NCI-H748 (cell line): ENCODE measurements at regions not wholly inside any gene's neighbourhood (a gene's known extent, or its start where the extent isn't known, plus 50 kb on each side); places are given as distances from the start of the nearest gene placed in this dataset.
A peak's percentile ranks its signal among the peaks of the same experiment; 100 is the strongest.
"Not testable (repeated sequence)": the region's sequence is repeated elsewhere in the genome, so short reads cannot be mapped to it uniquely, and the experiment has no call there.

ENCODE experiments used
- DNase-seq: peaks from one replicate; lab custom pipeline; 2025; ENCODE audit not compliant: unreplicated experiment; lab: John Stamatoyannopoulos, UW

DNA sequence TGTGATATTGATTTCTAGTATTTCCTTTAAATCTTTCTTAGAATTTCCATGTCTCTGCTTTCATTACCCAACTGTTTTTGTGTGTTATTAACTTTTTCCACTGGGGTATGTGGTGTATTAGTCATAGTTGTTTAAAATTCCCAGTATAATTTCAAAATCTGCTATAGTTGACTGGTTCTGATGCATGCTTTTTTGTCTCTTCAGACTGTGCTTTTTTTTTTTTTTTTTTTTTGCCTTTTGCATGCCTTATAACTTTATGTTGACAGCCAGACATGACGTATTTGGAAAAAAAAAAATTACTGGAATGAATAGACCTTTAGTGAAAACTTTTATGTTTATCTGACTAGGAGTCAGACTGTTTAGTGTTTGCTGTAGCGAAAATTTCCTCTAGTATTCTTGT lies 580.4 kb downstream of the ANKRD50 start:
- DNase-seq = no peak

DNA sequence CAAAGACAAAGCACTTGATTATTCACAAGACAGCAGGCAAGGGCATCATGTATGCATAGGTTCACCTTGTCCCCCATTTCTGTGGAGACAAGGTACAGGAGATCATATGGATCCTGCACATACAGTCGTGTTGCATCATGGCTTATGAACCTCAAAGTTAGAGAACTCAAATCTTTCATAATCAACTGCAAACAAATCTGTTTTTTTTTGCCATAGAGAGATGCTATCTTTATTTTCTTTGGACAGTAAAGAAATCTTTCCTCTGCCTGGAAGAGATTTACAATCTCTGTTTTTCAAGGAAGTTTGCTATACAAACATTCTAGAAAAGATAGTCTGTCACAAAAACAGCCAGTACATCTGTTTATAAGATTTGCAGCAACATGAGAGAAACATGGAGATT lies 578.8 kb downstream of the ANKRD50 start:
- no peak for DNase-seq

DNA sequence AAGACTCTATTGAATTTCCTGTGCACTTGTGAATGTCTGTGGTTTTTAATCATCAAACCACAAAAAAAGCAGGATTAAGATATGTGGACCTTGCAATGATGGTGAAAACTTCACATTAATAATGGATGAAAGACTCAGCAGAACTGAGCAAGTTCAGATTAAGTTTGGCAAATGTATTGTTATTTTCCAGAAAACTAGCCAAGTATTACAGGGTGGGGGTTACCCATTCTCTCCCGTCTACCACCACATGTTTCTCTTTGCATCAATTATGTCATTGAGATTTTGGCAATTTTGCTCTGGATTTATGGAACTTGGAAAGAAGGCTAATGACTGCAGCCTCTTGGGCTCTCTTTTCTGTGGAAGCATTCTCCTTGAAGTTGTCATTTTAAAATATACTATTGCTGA lies 577.1 kb downstream of the ANKRD50 start:
- DNase-seq = no peak

DNA sequence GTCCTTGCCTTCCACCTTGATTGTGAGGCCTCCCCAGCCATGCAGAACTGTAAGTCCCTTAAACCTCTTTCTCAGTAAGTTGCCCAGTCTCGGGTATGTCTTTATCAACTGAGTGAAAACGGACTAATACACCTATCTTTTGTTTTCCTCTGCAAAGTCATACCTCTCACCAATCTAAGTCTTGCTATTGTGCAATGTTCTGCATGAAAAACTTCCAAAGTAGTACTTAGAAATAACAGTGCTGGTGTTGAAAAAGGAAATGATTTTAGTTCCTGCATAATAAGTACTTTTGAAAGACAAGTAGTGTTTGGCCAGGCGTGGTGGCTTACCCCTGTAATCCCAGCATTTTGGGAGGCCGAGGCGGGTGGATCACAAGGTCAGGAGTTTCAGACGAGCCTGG lies 573.5 kb downstream of the ANKRD50 start:
- no peak for DNase-seq

DNA sequence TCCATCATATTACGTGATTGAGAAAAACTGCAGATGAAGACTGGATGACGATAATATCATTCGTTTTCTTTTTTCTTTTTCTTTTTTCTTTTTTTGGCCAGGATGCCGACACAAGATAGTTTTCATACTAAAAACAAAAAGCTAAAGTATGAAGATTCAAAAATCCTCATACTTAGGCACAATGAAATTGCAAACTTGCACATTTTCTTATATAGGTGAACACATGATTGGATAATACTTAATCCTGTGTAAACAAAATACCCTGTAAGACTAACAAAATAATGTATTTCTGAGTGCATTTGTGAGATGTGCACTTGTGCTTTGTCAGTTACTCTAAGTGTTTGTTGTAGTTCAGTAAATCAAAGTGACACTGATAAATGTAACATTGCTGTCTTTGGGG lies 568.9 kb downstream of the ANKRD50 start:
- DNase-seq = peak; percentile 19

DNA sequence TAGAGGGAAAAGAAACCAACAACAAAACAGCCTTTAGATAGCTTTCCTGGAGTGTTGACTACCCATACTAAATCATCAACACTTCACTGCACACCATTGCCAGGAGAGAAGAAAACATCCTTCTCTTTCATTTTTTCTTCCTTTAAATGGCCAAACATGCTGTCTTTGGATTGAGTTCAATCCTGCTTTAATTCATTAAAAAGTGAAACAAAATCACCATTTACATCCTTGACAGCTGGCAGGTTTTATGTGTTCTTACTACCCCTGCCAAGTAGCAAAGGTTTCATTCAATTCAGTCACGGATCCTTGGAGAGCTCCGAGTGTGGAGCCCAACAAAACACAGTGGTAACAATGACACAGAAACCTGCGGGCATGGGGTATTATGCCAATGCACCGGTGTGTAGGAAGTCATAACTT lies 568.3 kb downstream of the ANKRD50 start:
- peak; percentile 53 for DNase-seq

DNA sequence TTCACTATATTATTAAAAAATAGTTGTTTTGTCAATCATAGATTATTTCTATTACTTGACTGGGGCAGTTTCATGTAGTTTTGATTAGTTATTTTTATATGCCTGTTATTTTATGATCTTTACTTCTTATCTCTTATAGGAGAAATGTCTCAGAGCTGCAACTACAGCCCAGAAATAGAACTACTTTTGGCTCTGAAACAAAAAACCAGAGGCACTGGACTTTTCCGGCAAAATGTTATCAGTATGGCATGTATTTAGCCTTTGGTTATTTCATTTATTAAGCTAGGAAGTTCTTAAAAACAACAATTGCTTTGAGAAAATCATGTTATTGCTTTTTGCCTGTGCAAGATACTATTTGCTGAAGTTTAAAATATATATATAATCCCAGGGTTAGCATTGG lies 566.5 kb downstream of the ANKRD50 start:
- DNase-seq = no peak

DNA sequence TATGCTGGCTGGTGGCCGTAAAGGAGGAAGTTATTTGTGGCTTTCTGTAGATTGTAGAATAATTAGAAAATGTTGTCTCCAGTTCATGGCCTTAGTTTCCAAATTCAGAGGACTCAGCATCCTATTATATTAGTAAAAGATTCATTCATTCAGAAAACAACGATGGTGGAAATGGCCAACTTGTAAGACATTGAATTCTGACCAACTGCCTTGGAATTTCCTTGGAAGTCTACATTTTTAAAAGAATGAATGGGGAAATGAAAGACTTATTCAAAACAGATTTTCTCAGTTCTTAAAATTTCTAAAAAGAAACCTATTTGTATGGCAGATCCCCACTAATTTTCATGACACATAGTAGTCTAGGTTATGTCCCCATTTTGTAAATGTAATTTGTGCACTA lies 561.5 kb downstream of the ANKRD50 start:
- no peak for DNase-seq

DNA sequence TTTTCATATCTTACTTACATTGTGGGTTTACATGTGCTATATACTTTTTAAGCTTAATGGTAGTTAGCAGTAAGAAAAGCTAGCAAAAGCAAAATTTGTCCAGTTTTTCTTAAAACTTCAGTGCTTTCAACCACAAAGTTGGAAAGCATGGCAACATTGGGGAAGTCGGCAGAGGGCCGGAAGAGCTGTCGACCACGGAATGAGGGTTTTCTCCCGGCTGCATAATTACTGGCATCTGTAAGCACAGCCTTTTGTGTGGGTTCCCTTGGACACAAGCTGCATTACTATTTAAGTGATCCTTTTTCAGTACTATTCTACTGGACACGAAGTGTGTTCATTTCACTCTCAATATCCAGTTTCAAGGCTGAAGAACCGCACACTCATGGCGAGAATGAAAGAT lies 560.4 kb downstream of the ANKRD50 start:
- DNase-seq = peak; percentile 58

DNA sequence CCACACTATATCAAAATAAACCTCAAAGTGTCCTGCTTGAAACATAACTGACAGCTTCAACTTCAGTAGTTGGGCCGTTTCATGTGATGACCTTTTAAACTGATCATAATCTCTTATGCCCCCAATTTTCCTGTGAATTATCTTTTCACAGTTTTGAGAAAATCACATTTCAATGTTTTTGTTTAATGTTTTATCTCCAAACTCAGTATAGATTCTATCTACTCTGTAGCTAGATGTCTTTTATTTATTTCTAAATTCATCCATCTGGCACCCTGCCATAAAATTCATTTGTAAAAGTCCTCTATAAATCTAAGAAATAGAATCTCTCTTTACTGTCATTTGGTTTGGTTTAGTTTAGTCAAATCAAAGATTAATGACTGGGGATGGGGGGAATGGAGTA lies 557.3 kb downstream of the ANKRD50 start:
- no peak for DNase-seq

DNA sequence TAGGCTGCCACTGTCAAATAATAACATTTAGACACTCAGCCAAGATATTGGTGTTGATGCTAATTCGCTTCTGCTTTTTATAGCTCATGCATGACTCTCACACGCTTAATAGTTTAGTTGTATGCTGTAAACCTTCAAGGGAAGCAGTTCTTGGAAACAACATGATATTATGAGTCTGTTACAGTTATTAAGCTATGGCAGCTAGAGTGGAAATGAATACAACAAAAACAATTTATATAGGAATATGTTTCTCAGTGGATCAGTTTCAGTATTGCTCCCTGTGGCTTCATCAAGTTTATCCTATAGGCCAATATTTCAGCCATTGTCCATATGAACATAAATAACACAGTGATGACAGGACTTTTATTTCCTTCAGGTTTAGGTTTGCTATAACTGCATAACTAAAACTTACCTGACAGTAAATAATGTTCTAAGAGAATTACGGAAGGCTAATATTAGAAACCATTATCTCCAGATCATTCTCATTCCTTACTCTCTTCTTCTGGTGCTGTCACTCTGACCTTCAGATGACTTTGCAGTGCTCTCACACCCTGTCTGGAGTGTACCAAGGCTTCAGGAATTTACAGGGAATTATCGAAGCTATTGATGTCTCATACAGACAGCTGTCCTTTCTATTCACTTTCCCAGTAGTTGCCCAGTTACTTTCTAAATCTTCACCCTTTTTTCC lies 555.0 kb downstream of the ANKRD50 start:
- DNase-seq = no peak

DNA sequence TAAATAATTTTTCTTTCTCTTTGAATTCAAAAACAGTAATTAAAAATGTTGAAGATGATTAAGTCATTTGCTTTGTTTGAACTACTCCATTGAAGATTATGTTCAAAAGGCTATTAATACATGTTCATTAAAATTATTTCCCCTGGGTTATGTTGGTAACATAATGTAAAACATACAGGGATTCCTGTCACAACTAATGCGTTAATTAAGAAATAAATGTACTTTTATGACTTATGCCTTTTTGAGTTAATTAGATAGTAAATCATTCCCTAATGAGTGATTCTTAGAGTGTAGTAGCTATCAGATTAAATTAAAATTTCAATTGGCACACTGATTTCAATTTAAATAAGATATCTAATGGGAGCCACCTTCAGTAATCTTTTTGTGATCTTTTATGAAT lies 549.1 kb downstream of the ANKRD50 start:
- DNase-seq = no peak

DNA sequence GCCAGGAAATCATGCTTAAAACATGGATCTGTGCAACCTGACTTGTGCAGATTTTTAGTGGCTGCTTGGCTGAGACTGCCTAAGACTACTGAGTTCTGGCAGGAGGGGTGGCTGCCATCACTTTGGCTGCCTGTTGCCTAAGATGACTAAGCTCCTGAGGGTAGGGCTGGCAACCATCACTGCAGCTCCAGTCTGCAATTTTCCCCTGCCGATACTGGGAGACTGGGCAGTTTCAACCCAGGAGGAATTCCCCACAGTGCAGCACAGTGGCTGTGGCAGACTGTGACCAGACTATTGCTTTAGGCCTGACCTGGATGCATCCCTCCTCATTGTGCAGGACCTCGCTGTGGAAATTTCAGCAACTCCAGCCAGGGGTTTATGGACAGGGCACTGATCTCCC lies 544.9 kb downstream of the ANKRD50 start:
- DNase-seq = no peak

DNA sequence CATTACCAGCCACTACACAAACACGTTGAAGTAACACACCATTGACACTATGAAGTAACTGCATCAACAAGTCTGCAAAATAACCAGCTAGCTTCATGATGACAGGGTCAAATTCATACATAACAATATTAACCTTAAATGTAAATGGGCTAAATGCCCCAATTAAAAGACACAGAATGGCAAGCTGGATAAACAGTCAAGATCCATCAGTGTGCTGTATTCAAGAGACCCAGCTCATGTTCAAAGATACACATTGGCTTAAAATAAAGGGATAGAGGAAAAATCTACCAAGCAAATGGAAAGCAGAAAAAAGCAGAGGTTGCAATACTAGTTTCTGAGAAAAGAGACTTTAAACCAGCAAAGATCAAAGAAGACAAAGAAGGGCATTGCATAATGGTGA lies 543.0 kb downstream of the ANKRD50 start:
- not testable (repeated sequence) for DNase-seq

DNA sequence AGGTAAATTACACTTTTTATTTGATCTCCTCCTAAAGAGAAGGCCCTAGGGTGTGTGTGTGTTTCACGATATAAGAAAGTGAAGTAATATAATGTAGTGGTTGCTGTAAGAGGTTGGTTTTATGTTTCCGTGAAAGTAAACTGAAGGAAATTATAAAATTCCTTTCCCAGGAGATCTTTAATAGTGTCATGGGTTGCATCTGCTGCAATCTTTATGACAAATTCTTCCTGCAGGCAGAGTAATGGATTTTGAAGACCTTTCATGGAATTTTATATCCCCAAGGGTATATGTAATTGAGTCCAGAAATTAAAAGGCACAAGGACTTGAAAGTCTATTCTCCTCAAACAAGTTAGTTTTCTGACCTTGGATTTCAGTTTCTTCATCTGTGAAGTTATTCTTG lies 538.6 kb downstream of the ANKRD50 start:
- DNase-seq = no peak

DNA sequence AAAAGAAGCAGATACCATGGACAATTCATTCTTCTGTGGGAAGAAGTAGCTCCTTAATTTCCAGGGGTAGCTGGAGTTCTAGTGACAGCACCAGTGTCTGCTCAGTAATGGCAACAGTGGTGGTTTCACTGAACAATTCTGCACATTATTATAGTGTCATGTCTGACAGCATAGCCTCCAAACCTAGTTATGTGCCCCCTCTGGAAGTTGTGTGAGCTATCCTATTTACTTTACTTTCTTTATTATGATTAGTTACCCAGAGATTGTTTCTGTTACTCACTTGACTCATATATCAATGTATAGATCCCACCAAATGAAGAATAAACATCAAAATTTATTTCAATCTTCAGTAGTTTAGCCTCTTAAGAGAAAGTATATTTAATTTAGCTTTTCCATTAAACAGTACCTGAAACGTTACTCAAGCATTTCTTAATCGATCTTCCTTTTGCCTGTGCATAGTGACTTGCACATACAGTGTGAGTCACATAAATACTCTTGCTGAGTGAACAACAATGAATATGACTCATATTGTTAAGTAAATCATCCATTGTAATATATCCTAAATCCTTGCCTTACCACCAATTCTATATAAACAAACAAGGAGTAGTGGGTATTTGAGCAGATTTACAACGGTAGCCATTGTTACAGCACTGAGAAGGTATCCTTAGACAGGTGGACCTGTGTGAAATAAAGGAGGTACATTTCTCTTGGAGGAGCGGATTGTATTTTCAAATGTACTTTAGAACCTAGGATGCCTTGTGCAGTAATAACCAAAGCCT lies 534.7 kb downstream of the ANKRD50 start:
- no peak for DNase-seq

DNA sequence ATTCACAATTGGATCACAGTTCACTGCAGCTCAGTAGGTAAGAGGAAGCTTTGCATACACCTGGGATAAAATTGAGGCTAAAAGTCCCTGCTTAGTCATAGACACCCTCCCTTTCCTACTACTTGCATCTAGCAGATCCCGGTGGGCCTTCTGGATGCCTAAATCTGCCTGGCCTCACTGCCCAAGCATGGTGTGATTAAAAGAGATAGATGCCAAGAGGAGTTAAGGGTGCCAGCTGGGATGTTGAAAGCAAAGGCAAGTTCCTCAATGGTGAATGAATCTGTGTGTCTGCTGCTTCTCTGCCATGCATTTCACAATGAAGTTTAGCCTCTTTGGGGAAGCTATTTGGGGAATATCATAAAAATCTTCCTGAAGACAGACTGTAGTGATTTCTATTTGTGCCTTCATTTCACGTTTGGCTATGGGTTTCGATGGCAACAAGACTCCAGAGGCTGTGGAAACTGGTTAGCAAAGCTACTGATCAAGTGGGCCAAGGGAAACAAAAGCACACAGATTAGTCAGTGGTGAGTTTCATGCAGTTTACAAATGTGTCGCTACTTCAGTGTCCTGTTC lies 534.0 kb downstream of the ANKRD50 start:
- DNase-seq = no peak

DNA sequence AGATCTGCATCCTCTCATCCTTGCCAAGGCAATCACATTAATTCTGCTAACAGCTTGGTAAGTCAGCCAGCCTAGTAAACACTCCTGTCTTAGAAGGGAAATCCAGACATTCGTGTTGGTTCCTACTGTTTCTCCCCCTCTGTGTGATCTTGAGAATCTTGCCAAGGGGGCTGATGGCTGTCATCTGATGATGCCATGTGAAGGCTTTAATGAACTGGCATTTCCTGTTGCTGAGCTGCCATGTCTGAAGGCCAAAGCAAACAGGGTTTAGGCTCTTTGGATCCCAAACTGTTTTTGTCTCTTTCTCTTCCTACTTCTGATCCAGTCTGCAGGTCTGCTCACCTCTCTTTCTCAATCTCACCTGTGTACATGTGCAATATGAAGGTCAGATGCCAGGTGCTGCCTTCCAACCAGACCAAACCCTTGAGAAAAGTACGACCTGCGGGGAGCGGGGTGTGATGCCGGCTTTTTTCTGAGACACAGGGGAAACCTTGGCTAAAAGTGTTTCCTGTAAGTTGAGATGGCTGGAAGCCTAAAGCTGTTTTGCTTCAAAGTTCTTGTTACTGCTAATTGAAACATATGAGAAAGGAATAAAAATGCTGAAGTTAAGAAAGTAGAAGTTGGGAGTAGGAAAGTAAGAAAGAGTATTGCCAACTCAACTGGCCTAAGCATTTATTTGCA lies 532.9 kb downstream of the ANKRD50 start:
- DNase-seq = no peak

DNA sequence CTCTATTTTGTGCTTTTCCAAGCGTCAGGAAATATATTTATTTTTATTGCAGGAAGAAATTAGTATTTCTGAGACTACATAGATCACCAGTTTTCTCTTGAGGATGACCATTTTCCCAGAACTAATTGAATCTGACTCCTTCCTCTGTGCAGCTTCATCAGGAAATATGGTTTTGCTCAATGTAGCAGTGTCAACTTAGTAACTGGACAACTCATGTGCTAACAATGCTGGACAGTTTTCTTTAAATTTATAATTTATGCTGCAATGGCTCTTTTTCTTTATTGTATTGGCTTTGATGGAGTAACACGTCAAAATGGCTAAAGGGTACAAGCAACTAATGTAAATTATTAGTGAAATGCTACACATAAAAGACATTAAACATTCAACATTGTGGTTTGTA lies 531.5 kb downstream of the ANKRD50 start:
- DNase-seq = no peak

DNA sequence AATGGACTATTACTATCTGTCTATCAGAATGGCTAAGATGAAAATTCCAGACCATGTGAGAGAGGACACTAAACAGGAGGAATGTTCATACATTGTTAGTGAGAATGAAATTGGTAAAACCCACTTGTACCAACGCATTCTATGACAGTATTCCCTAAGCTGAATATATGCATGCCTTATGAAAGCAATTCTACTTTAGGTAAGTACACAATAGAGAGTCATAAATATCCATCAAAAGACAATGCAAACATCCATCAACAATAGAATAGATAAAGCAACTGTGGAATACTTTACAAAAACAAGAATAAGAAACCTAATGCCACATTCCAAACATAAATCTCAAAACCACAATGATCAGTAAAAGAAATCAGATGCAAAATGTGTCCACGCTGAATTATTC lies 529.3 kb downstream of the ANKRD50 start:
- no peak for DNase-seq

DNA sequence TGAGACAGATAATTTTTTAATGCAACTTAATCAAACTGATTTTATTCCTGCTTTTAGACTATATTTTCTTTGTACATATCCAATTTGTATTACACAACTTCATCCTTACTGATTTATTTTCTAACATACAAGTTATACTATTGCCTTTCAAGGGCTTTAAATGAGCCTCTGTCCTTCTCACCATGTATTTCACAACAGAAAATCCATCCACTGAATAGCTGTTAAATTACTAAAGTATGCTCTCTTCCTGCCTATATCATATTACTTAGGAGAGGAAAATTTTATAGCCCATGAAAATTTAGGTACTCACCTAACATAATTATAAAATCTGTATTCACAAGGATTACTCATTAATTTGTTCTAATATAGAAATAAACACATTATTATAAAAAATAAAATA lies 528.6 kb downstream of the ANKRD50 start:
- DNase-seq = peak; percentile 13

DNA sequence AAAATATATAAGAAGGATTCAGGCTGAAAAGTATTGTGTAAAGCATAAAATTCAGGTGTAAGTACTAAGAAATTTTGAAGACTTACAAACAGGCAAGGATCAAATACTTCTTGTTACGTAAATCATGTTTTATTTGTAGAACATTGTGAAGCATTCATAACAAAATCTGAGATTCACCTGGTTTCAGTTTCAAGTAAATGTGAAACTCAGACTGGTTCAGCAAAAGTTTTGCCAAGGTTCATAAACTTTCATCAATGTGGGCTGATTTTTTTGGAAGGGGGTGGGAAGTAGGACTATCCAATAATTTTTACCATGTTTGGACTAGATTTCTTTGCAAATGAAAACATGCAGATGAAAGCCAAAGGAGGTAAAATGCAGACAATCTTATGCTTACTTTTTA lies 527.7 kb downstream of the ANKRD50 start:
- no peak for DNase-seq
